ENCODE measurements at regions not wholly inside any gene's neighbourhood (a gene's known extent, or its start where the extent isn't known, plus 50 kb on each side); places are given as distances from the start of the nearest gene placed in this dataset.

DNA sequence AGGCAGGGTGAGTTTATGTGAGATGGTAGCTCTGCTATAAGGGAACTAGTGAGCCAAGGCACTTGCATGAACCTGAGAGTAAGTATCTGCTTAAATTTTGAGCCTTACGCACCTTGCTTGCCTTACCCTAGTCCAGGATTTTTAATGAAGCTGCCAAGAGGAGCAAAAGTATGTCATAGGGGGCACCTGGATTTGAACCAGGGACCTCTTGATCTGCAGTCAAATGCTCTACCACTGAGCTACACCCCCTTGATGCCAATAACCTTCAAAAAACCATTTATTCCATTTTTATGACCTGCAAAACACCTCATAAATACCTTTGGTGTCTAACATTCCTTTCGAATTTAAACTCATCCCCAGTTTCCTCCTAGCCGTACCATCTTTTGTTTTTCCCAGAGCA is 88.3 kb upstream of the ACP3 start:
- H3K36me3 ChIP-seq (ENCODE audit: control insufficient read depth, insufficient read depth, low read length) = no peaks in the 10 kb centered on the region
- no peaks in the 10 kb centered on the region for H3K4me1 ChIP-seq (ENCODE audit: control insufficient read depth, insufficient read depth, low read length)
- TF ChIP-seq TCF7L2 (IDR thresholded peaks at IDR 0.05; ENCODE audit: low read depth, low read length) = no peak
- TF ChIP-seq, protein P1, sequence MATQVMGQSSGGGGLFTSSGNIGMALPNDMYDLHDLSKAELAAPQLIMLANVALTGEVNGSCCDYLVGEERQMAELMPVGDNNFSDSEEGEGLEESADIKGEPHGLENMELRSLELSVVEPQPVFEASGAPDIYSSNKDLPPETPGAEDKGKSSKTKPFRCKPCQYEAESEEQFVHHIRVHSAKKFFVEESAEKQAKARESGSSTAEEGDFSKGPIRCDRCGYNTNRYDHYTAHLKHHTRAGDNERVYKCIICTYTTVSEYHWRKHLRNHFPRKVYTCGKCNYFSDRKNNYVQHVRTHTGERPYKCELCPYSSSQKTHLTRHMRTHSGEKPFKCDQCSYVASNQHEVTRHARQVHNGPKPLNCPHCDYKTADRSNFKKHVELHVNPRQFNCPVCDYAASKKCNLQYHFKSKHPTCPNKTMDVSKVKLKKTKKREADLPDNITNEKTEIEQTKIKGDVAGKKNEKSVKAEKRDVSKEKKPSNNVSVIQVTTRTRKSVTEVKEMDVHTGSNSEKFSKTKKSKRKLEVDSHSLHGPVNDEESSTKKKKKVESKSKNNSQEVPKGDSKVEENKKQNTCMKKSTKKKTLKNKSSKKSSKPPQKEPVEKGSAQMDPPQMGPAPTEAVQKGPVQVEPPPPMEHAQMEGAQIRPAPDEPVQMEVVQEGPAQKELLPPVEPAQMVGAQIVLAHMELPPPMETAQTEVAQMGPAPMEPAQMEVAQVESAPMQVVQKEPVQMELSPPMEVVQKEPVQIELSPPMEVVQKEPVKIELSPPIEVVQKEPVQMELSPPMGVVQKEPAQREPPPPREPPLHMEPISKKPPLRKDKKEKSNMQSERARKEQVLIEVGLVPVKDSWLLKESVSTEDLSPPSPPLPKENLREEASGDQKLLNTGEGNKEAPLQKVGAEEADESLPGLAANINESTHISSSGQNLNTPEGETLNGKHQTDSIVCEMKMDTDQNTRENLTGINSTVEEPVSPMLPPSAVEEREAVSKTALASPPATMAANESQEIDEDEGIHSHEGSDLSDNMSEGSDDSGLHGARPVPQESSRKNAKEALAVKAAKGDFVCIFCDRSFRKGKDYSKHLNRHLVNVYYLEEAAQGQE (IDR thresholded peaks at IDR 0.05; ENCODE audit: insufficient read depth in 1 of 2, low read depth in 2 of 2, low read length in 1 of 2) = no peak
- no peak for TF ChIP-seq POLR2AphosphoS5 (IDR thresholded peaks at IDR 0.05; ENCODE audit: low read depth, low read length)
- TF ChIP-seq SIN3A (IDR thresholded peaks at IDR 0.05; ENCODE audit: borderline replicate concordance, insufficient read depth, low read depth, low read length) = no peak
- TF ChIP-seq, protein P2, sequence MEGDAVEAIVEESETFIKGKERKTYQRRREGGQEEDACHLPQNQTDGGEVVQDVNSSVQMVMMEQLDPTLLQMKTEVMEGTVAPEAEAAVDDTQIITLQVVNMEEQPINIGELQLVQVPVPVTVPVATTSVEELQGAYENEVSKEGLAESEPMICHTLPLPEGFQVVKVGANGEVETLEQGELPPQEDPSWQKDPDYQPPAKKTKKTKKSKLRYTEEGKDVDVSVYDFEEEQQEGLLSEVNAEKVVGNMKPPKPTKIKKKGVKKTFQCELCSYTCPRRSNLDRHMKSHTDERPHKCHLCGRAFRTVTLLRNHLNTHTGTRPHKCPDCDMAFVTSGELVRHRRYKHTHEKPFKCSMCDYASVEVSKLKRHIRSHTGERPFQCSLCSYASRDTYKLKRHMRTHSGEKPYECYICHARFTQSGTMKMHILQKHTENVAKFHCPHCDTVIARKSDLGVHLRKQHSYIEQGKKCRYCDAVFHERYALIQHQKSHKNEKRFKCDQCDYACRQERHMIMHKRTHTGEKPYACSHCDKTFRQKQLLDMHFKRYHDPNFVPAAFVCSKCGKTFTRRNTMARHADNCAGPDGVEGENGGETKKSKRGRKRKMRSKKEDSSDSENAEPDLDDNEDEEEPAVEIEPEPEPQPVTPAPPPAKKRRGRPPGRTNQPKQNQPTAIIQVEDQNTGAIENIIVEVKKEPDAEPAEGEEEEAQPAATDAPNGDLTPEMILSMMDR (IDR thresholded peaks at IDR 0.05) = no peak
- ATAC-seq (no peak), DNase-seq (ENCODE audit: low read depth, low spot score) (no peak)
- no peak overlapping the region for H3K27ac ChIP-seq (ENCODE audit: low read length)
- BruUV-seq (replicated peaks) = no TSS peak
- intact Hi-C loops (cut with micrococcal nuclease; ENCODE audit: unreplicated experiment) (no loop called here), in situ Hi-C loops (cut with HindIII; ENCODE audit: low pct_unique_long_range_greater_than_20kb, low sequenced_read_pairs) (no loop called here)
- no peaks in the 10 kb centered on the region for H3K27me3 ChIP-seq (ENCODE audit: control insufficient read depth, insufficient read depth, low read length)
- ChIA-PET CTCF (no interaction called here), POLR2A (no interaction called here)
- H3K9me3 ChIP-seq (ENCODE audit: control insufficient read depth, insufficient read depth, low read depth, low read length) = no peaks in the 10 kb centered on the region
- H3K4me3 ChIP-seq (ENCODE audit: low read depth in 2 of 2, low read length in 2 of 2) = no peak overlapping the region

DNA sequence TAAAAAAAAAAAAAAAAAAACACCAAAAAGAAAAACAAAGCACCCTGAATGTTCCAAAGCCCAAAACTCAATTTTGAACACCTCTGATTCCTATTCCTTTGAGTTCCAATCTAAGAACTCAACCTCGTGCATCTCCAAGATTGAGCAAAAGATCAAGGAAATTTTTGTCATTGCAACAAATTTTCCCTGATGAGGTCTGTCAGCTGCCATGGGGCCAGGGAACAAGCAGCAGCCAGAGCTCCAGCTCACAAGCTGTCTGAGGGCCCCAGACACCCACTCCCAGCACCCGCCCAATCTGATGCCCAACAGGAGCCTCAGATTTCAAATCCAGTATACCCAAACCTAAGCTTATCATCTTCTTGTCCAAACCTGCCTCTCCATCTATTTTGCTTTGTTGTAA is 87.6 kb upstream of the ACP3 start:
- ChIA-PET POLR2A (no interaction called here), CTCF (no interaction called here)
- no TSS peak for BruUV-seq (replicated peaks)
- no peak overlapping the region for H3K4me3 ChIP-seq (ENCODE audit: low read depth in 2 of 2, low read length in 2 of 2)
- intact Hi-C loops (cut with micrococcal nuclease; ENCODE audit: unreplicated experiment) = no loop called here
- H3K9me3 ChIP-seq (ENCODE audit: control insufficient read depth, insufficient read depth, low read depth, low read length) = no peaks in the 10 kb centered on the region
- H3K27ac ChIP-seq (ENCODE audit: low read length) = no peak overlapping the region
- in situ Hi-C loops (cut with HindIII; ENCODE audit: low pct_unique_long_range_greater_than_20kb, low sequenced_read_pairs) = no loop called here
- ATAC-seq (no peak), DNase-seq (ENCODE audit: low read depth, low spot score) (no peak)
- H3K27me3 ChIP-seq (ENCODE audit: control insufficient read depth, insufficient read depth, low read length) = 0 out of 2 replicates have a peak, but pooled peaks cover under 1% of the 10 kb centered on the region
- no peak for TF ChIP-seq POLR2AphosphoS5 (IDR thresholded peaks at IDR 0.05; ENCODE audit: low read depth, low read length)
- TF ChIP-seq, protein P1 (IDR thresholded peaks at IDR 0.05; ENCODE audit: insufficient read depth in 1 of 2, low read depth in 2 of 2, low read length in 1 of 2) = no peak
- TF ChIP-seq, protein P2 (IDR thresholded peaks at IDR 0.05) = no peak
- TF ChIP-seq TCF7L2 (IDR thresholded peaks at IDR 0.05; ENCODE audit: low read depth, low read length) = no peak
- no peak for TF ChIP-seq SIN3A (IDR thresholded peaks at IDR 0.05; ENCODE audit: borderline replicate concordance, insufficient read depth, low read depth, low read length)
- H3K36me3 ChIP-seq (ENCODE audit: control insufficient read depth, insufficient read depth, low read length) = no peaks in the 10 kb centered on the region
- H3K4me1 ChIP-seq (ENCODE audit: control insufficient read depth, insufficient read depth, low read length) = no peaks in the 10 kb centered on the region

Measured in Panc1 (cell line).